Pancreas (tissue), 10 donors: ENCODE measurements at regions not wholly inside any gene's neighbourhood (a gene's known extent, or its start where the extent isn't known, plus 50 kb on each side); places are given as distances from the start of the nearest gene placed in this dataset.
A peak's percentile ranks its signal among the peaks of the same experiment; 100 is the strongest.

Experiments used
- ATAC-seq, 4 donors: fragments of 200-7000 bp; cut with Tn5 transposase; one replicate each; pipeline versions ENCODE4 v1.8.0 to v1.9.1; 2020; ENCODE audit warnings: mild to moderate bottlenecking in 4 of 4, moderate library complexity in 4 of 4
- DNase-seq, 6 donors: peaks; one replicate each; pipeline ENCODE4 v3.0.0-alpha.2; 2020
- FAIRE-seq: peaks from 2 replicates; lab custom pipeline; 2012; peaks lifted over from hg19 to GRCh38; lab: Jason Lieb, UNC
- H3K27ac ChIP-seq, 4 donors: fragments of 200-600 bp; sonication (generic); 1 replicate in 3 of 4; 2 replicates in 1 of 4; pipeline versions ENCODE4 v1.5.0 to v1.8.0; 2020
- H3K27me3 ChIP-seq, 4 donors: fragments of 200-600 bp; one replicate each; pipeline ENCODE4 v1.8.0; 2021
- H3K36me3 ChIP-seq, 3 donors: fragments of 200-600 bp; sonication (generic) in 1 of 3; one replicate each; pipeline versions ENCODE4 v1.5.0 to v1.8.0; 2020 to 2021
- H3K4me1 ChIP-seq, 3 donors: fragments of 200-600 bp; one replicate each; pipeline ENCODE4 v1.8.0; 2021
- H3K4me3 ChIP-seq, 4 donors: fragments of 200-600 bp; sonication (generic) in 2 of 4; one replicate each; pipeline versions ENCODE4 v1.5.0 to v1.8.0; 2020 to 2021
- H3K9me3 ChIP-seq, 4 donors: fragments of 200-600 bp; one replicate each; pipeline ENCODE4 v1.8.0; 2021
- WGBS, 2 donors: extraction: QIAGEN DNeasy Blood & Tissue Kit; methylation state at CpG; one replicate each; pipeline ENCODE4 v1.1.7; 2013; 5-methylcytosine and 5-hydroxymethylcytosine counted together
- intact Hi-C, 3 donors: fragments of 100-400 bp; cut with DNase I; formaldehyde crosslinking; loops; one replicate each; pipeline versions ENCODE4 v1.11.1 to v1.14.2; 2022
- TF ChIP-seq, protein P1 (sequence below), 4 donors: fragments of 200-600 bp; sonication (generic) in 3 of 4; IDR thresholded peaks; one replicate each; pipeline versions ENCODE4 v1.5.0 to v1.8.0; 2021; ENCODE audit warnings: antibody characterized with exemption in 4 of 4
- donor health status: healthy with polysubstance abuse.
- donor health status: DM: no; HTN: no; CAD: no; lungs with moderate emphysema.
- donor health status: DM: no; HTN: no; CAD: no.
- donor health status: control.
- donor health status: control.
- donor health status: Bipolar disorder and iron deficiency.
- donor health status: DM: yes; HTN: yes; CAD: no.
- donor health status: DM: no; HTN: no; CAD: no.
- donor health status: DM: no; HTN: no; CAD: no.
- donor health status: DM: yes; HTN: yes; CAD: no.

DNA sequence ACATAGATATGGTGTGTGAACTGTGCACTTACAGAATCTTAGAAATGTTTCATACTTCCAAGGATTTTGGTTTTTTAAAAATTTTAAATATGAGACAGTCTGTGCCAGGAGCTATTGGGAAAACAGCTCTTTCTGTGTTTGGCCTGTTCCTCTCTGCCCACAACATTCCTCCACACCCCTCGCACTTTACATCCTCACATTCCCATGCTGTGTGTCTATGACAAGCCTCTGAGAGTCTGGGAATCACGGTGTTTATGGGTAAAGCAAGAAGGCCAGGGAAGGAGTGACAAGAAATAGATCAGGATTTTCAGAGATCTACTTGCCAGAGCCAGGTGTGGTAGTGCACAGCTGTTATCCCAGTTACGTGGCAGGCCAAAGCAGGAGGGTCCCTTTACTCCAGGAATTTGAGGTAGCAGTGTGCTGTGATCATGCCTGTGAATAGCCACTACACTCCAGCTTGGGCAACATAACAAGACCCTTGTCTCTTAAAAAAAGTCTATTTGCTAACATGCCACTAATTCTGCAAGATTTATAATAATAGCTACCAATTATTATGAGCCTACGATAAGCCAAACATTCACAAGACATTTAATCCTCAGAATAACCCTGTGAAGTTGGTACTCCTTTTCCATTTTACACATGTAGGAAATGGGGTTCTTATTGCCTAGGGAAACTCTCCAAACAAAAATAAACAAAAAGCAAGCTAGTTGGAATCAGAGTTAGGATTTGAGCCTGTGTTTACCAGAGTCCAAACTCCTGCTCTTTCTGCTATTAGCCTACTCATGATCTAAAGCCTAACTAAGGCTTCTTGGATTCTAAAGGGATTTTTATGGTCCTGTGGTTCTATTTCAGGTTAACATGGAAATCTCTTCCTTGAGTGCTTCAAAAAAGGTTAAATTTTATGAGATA, 168.3 kb upstream of the SP8 start:
- Histone ChIP-seq H3K9me3 (no peaks in the 10 kb centered on the region), H3K36me3 (no peaks in the 10 kb centered on the region), H3K4me1 (peaks cover 0 to 2% (median 0%) of the 10 kb centered on the region in 3 donors), H3K27ac (no peak overlapping the region), H3K27me3 (no peaks in the 10 kb centered on the region), H3K4me3 (no peak overlapping the region)
- DNase-seq (no peak), ATAC-seq (peak in 1 of 4 donors; percentile 13), FAIRE-seq (no peak)
- intact Hi-C loops, result no loop called here
- TF ChIP-seq, protein P1, sequence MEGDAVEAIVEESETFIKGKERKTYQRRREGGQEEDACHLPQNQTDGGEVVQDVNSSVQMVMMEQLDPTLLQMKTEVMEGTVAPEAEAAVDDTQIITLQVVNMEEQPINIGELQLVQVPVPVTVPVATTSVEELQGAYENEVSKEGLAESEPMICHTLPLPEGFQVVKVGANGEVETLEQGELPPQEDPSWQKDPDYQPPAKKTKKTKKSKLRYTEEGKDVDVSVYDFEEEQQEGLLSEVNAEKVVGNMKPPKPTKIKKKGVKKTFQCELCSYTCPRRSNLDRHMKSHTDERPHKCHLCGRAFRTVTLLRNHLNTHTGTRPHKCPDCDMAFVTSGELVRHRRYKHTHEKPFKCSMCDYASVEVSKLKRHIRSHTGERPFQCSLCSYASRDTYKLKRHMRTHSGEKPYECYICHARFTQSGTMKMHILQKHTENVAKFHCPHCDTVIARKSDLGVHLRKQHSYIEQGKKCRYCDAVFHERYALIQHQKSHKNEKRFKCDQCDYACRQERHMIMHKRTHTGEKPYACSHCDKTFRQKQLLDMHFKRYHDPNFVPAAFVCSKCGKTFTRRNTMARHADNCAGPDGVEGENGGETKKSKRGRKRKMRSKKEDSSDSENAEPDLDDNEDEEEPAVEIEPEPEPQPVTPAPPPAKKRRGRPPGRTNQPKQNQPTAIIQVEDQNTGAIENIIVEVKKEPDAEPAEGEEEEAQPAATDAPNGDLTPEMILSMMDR (IDR thresholded peaks at IDR 0.05), result no peak
- 72 to 76% methylated on average over 4 of the region's 4 CpGs for WGBS, 2 donors

DNA sequence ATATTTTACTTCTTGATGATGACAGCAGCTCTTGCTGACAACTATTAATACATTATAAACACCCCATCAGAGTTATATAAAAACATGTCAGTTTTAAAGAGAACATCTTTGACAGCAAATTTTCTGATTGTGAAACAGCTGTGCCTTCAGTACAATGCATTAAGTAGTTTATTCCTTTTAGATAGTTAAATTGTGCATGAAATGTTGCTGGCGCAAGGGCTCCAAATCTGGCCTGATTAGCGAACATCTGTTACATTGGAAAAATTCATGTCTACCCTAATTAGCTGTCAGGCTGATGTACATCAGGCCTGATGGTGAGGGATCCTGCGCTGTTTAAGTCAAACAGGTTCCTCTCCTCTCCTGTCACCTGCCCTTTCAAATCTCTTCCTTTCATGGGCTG, 171.9 kb upstream of the SP8 start:
- no peak overlapping the region for H3K4me3 ChIP-seq
- H3K27ac ChIP-seq, result no peak overlapping the region
- no peaks in the 10 kb centered on the region for H3K36me3 ChIP-seq
- H3K27me3 ChIP-seq, result no peaks in the 10 kb centered on the region
- H3K4me1 ChIP-seq, result peaks cover 0 to 2% (median 0%) of the 10 kb centered on the region in 3 donors
- H3K9me3 ChIP-seq, result no peaks in the 10 kb centered on the region
- TF ChIP-seq, protein P1 (IDR thresholded peaks at IDR 0.05), result no peak
- DNase-seq (no peak), FAIRE-seq (no peak), ATAC-seq (peak in 1 of 4 donors; percentile 27)
- 73 to 79% methylated on average over 3 of the region's 3 CpGs for WGBS, 2 donors
- intact Hi-C loops, result no loop called here

DNA sequence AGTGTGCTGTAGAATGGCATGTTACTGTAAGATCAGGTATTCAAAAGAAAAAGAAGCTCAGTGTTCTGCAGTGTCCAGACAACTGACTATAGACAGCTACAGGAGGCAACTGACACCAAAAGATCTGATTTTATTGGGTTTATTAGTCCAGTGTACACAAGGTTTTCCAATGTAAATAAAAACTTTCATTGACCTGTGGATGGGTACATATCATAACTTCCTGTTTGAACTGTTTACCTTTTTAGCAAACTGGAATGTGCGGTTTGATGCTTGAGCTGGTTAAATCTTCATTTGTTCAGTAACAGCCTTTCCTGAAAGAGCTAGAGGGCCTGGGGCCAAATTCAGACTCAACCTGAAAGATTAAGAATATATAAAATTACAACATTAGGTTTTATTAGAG, 172.6 kb upstream of the SP8 start:
- 18 to 28% methylated on average over 1 of the region's 1 CpG for WGBS, 2 donors
- Histone ChIP-seq H3K27ac (no peak overlapping the region), H3K27me3 (no peaks in the 10 kb centered on the region), H3K4me3 (no peak overlapping the region), H3K4me1 (peaks cover 0 to 2% (median 0%) of the 10 kb centered on the region in 3 donors), H3K36me3 (no peaks in the 10 kb centered on the region), H3K9me3 (no peaks in the 10 kb centered on the region)
- intact Hi-C loops, result no loop called here
- ATAC-seq (no peak), DNase-seq (no peak), FAIRE-seq (no peak)
- TF ChIP-seq, protein P1 (IDR thresholded peaks at IDR 0.05), result no peak

DNA sequence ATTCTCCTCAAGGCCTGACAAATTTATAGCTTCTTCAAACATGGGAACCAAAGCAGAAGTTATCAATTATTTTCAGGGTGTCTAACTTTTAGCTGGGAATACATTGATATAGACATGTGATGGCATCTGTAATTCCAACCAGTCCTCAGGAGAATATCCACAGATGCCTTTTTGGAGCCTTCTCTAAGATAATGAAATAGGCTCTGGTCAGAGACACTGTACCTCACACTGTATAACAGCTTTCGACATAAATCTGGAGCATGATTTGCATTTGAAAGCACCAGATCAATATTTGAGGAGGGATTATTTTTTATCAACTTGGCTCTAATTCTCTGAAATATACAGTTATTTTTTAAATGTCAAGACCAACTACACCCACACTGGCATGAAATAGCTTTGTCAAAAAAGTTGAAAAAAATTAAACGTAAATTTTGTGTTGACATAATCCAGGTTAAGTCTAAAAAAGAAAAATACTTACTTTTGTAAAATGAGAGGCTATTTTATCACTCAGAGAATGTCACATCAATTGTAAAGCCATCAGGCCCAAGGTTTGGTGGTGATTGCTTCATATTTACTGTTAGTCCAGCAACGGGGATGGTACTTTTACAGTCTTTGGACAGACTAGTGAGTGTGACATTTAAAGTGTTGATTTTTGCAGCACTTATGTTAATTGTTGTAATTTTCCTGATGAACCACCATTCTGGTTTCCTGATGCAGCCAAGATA, 177.0 kb upstream of the SP8 start:
- Histone ChIP-seq H3K4me3 (no peak overlapping the region), H3K27ac (no peak overlapping the region), H3K9me3 (no peaks in the 10 kb centered on the region), H3K36me3 (no peaks in the 10 kb centered on the region), H3K4me1 (peaks cover 0 to 2% (median 0%) of the 10 kb centered on the region in 3 donors), H3K27me3 (no peaks in the 10 kb centered on the region)
- TF ChIP-seq, protein P1 (IDR thresholded peaks at IDR 0.05), result no peak
- DNase-seq (no peak), FAIRE-seq (no peak), ATAC-seq (no peak)
- WGBS, 2 donors, result 43 to 45% methylated on average over 3 of the region's 3 CpGs
- intact Hi-C loops, result no loop called here
